GM21526 (cell line): ENCODE measurements at regions not wholly inside any gene's neighbourhood (a gene's known extent, or its start where the extent isn't known, plus 50 kb on each side); places are given as distances from the start of the nearest gene placed in this dataset.

ENCODE experiments used
- ATAC-seq: cut with Tn5 transposase; IDR thresholded peaks from one replicate; pipeline ENCODE4 v1.9.1; 2021; ENCODE audit warnings: moderate library complexity; ENCODE audit not compliant: unreplicated experiment, low FRiP score

- ATAC-seq = no peak
Measured at GRCh38 chr12:115474539-115475353, 790.8 kb upstream of the TBX3 start.

DNA sequence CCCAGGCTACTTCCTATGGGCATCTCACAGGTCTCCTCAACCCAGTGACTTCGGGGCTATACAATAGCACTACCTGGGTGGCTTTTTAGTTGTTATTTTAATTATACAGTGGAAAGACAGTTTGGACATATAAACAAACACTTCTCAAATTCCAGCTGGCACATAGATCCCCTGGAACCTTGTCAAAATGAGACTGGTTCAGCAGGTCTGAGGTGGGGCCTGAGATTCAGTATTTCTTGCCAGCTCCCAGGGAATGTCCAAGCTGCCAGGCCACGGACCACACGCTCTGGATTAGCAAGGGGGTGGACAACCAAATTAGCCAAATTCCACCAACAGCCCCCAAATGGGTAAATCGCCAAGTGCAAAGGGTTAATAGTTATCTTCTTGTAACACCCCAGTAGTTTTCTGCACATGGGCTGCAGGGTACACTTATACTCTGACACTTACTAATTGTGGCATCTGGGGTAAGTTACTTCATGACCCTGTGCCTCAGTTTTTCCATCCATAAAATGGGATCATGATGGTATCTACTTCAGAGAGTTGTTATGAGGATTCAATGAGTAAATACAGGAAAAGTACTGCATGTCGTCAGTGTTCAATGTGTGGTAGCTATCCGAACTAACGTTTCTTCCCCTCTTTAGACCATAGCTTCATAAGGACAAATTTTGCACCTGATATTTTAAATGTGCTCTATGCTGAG lies 789.4 kb upstream of the TBX3 start:
- ATAC-seq = no peak

GRCh38 chr12:115472852-115473251 lies 788.9 kb upstream of the TBX3 start:
- ATAC-seq = no peak

DNA sequence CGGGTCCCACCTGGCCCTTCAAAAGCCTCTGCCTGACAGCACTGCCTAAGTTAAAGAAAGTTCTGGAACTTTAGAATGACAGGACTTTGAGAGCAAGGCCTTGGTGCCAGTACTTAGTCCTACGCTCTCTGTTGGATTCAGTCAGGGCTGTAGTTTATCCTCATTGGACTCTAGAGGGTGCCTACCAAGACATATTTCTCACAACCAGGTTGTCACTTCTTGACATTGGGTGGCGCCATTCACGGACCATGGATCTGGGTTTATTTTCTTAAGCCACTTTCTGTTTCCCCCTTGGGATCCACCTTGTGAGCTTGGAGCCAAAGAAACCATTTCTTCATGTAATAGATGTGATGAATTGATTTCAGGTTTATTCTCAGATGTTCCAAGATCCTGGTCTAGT lies 787.0 kb upstream of the TBX3 start:
- no peak for ATAC-seq

DNA sequence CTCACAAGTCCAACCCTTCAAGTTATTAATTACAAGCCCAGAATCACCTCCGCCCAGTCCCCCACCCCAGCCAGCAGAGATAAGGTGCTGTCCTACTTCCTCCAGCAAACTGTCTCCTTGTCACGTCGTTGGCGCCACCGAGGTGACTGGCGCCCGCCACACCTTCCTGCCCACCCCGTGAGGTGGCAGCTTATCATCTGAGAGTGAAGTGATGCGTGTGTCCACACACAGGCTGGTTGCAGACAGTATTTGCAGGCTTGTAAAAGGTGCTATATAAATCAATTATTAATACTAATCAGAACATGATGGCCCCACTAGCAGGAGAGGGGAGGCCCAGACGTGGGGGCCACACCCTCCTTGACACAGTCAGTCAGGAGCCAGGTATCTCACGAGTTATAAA lies 786.6 kb upstream of the TBX3 start:
- ATAC-seq = no peak

GRCh38 chr12:115468087-115468510 lies 784.1 kb upstream of the TBX3 start:
- ATAC-seq = no peak

GRCh38 chr12:115467531-115467930 lies 783.6 kb upstream of the TBX3 start:
- ATAC-seq = no peak

DNA sequence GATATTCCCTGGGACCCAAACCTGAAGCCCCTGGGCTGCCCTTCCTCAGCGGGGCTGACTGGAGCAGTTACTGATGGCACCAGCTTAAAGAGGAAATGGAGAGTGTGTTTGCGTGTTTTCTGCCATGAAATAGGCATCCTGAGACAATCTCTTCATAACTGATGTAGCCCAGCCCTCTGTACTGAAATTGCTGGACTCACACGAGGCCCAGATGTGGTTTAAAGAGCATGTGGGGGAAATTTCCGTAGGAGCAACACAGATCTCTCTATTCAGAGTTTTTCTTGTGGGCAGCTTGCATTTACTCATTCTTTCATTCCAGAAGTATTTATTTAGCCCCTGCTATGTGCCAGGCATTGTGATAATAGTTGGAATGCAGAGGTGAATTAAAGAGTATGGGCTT lies 782.1 kb upstream of the TBX3 start:
- ATAC-seq = no peak

DNA sequence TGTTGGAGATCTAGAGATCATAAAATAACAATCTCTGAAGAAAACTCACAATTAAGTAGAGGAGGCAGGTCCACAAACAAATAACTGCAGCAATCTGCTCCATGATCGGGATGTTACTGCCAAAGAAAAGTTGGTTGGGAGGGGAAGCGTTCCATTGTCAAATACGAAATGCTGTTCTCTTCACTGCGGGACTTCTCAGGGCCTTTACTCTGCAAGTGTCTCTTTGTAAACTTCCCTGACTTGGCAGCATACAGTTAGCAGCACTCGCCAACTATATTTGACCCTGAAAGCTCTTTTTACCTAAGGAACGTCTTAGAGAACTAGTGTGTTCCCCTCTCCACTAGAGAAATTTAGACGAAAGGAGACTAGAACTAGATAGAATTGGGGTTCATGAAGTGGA lies 780.7 kb upstream of the TBX3 start:
- ATAC-seq = no peak

- no peak for ATAC-seq
Measured at GRCh38 chr12:115464111-115464581, 780.2 kb upstream of the TBX3 start.

DNA sequence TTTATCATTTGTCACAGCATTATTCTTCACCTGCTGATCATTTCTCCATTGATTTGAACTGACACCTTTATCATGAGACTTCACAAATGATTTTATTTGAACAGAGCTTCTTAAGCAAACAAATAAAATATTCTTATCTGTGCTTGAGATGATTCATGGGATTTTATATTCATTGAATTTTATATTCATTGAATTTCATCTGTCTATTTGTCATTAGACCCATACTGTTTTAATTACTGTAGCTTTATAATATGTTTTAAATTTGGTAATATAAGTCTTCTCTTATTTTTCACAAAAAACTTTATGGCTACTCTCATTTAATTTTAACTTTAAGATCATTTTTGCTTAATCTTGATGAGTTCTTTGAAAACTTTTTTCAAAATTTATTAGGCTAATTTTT lies 777.4 kb upstream of the TBX3 start:
- ATAC-seq = no peak

GRCh38 chr12:115457798-115458197 lies 773.8 kb upstream of the TBX3 start:
- no peak for ATAC-seq

DNA sequence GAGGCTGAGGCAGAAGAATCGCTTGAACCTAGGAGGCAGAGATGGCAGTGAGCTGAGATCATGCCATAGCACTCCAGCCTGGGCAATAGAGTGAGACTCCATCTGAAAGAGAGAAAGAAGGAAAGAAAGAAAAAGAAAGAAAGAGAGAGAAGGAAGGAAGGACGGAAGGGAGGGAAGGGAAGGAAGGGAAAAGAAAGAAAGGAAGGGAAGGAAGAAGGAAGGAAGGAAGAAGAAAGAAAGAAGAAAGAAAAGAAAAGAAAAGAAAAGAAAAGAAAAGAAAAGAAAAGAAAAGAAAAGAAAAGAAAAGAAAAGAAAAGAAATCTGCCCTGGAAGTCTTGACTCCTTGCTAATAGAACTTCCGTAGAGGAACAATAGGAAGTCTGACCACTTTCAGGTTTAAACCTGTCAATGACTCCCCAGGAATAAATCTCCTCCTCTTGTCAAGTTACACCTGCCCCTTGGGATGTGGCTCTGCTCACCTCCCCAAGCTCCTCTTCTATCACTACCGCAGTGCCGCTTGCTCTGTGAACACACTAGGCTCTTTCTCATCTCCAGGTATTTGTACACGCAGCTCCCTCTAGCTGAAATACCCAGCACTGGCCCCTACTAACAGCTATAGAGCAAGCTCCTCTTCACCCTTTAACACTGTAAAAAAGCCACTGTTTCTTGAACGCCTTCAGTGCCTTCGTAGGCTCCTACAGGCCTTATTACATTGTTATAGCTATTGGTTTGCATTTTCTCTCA lies 773.1 kb upstream of the TBX3 start:
- no peak for ATAC-seq

DNA sequence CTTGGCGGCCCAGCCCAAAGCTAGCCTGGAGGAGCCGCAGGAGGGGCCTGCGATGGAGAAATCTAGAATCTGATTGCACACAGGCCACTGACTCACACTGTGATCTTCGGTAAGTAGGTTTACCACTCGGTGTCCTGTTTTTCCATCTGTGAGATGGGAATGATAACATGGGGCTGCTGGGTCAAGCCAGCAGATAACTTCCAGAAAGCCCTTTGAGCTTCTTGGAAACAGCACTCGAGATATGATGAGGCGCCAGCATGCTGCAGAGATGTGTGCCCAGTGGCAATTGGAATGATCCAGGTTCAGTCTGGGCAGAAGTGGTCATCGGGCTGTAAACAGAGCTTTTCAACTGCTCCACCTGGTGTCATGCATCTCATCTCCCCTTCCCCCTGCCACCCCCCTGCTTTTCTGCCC lies 771.3 kb upstream of the TBX3 start:
- no peak for ATAC-seq

DNA sequence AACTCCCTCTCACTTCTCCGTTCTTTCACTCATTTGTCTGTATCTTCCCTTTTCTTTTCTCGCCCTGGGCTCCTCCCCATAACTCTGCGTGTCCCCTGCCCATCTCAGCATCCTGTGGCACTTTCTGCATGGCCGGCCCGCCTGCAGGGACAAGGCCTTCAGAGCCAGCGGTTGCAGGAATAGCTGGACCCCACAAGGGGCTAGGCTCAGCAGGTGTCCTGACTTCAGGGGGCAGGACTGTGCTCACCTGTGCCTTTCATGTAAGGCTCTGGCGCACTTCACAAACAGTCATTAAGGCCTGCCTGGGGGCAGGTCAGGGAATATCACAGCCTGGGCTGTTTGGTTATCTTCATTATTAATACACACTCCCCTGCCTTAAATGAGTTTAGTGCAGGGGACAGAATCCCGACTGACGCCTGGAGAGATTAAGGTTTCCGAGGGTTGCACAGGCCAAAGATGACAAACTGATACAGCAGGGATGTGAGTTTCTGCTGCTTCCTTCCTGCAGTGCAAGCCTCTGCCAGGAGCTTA lies 768.8 kb upstream of the TBX3 start:
- ATAC-seq = no peak

DNA sequence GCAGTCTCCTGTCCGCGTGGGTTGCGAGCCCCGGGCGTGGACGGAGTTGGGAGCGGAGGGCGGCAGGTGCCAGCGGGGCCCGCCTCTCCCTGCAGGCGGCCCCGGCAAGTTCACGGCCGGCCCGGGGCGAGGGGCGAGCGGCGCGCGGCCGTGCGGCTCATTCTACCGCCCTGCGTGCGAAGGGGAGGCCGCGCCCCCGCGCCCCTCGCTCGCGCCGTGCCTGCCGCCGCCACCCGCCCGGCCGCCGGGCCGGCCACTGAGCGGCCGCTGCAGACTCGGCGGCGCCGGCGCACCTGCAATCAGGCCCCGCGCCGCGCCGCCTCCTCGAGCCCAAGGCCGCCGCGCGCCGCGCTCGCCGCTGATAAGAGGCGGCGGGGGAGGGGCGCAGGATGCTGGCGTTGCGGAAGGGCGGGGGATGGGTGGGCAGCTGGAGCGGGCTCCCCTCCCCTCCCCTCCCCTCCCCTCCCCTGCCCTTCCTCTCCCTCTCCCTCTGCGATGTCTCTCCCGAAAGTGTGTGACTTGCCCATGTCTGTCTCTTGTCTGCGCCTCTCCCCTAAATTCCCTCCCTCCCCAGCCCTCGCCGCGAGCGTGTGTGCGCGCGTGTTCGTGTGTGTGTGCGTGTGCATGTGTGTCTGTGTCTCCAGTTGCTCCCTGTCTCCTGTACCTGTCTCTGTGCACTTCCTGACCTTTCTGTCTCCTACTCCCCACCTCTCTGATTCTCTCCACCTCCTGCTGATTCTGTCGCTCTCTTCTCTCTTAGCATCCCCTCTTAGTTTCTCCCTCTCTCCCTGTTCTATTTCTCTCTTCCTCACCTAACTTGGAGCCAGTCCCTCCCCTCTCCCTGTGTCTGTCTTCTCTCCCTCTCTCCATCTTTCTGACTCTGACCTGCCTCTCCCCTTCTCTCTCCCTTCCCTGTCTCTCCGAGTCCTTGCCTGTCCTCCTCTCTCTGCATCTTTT lies 768.1 kb upstream of the TBX3 start:
- no peak for ATAC-seq

DNA sequence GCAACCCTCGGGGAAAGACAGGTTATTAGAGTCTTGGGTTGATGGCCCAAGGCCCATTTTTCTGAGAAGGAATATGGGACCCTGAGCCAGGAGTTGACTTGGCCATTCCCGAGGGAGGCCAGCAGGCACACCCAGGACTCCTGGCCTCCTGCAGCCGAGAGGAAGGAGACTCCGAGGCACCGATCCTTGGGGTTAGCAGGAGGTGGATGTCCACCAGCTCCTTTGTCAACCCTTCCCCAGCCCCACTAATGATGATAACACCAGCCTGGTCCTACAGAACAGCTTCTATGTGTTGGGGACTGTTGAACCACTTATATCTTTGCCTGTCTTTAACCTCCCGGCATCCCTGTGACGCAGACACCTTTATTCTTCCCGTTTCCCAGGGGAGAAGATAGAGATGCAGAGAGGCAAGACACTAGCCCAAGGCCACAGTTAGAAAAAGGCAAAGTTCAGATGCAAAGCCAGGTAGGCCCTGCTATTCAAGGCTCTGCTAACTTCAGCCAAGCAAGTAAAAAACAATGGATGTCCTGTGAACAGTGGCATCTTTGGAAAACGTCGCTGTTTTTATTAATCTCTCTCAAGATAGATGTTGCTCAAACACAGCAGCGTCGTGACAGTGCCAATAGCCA lies 767.3 kb upstream of the TBX3 start:
- no peak for ATAC-seq

DNA sequence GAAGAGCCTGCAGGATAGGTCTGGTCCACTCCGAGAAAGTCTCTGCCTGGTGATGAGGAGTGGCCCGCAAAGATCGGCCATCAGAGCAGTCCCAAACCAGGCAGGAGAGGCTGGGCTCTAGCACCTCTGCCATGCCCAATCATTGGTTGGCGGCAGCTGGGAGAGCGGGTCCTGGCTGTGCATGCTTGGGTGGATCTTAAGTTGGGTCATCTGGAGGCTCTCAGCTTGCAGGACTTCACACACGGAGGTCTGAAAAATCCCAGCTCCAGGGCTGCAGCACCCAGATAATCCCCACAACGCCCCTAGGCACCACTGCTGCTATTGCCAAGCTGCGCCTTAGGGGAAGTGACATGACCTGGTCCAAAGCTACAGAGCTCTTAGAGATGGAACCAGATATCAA lies 766.7 kb upstream of the TBX3 start:
- ATAC-seq = no peak

GRCh38 chr12:115450017-115450416 lies 766.0 kb upstream of the TBX3 start:
- ATAC-seq = no peak
